GM21390 (cell line): ENCODE measurements at regions not wholly inside any gene's neighbourhood (a gene's known extent, or its start where the extent isn't known, plus 50 kb on each side); places are given as distances from the start of the nearest gene placed in this dataset.
"Not testable (repeated sequence)": the region's sequence is repeated elsewhere in the genome, so short reads cannot be mapped to it uniquely, and the experiment has no call there.

Experiments
- ATAC-seq: cut with Tn5 transposase; IDR thresholded peaks from one replicate; pipeline ENCODE4 v1.9.1; 2021; ENCODE audit not compliant: unreplicated experiment

- ATAC-seq = no peak
Measured at GRCh38 chr4:27628609-27629008, 768.0 kb downstream of the STIM2 start.

- no peak for ATAC-seq
Measured at GRCh38 chr4:27629532-27630225, 769.0 kb downstream of the STIM2 start.

DNA sequence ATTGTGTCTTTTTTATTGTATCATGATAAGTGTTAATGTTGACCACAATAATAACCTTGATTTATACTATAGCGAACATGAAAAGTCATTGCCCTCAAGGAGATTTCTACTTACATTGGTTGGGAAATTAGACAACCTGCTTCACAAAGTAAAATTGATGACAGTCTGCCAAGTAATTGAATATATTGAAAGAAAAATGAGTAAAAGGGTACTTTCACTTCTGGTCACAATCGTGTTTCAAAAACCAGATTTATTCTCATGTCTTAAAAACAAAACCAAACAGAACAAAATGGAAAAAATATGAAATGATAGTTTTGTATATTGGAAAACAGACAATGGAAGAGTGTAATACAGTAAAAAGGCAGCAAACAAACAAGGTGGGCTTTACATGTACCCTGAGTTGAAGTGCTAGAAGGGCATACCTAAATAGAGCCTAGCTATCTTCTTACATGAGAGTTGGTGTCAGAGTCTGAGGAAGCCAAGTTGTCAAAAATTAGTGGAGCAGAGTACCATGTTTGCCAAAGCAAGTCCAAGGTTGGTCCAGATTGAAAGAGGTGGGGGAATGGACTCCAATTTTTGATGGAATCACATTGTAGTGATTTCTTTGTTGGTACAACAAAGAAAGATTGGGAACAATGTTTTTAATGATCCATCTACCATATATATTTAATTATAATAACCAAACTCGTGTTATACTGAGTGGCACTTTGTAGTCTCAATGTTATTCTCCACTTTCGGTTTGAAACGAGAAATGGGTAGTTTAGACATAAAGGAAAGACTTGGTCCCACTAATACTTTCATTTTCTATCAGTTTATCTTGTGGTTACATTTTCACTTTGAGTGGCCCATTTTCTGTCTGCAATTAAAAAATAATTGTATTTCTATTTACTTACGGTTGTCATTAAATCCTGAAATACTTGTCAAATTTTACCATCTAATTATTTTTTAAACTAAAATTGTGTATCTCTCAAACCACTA is 775.6 kb downstream of the STIM2 start:
- ATAC-seq = peak; percentile 92

DNA sequence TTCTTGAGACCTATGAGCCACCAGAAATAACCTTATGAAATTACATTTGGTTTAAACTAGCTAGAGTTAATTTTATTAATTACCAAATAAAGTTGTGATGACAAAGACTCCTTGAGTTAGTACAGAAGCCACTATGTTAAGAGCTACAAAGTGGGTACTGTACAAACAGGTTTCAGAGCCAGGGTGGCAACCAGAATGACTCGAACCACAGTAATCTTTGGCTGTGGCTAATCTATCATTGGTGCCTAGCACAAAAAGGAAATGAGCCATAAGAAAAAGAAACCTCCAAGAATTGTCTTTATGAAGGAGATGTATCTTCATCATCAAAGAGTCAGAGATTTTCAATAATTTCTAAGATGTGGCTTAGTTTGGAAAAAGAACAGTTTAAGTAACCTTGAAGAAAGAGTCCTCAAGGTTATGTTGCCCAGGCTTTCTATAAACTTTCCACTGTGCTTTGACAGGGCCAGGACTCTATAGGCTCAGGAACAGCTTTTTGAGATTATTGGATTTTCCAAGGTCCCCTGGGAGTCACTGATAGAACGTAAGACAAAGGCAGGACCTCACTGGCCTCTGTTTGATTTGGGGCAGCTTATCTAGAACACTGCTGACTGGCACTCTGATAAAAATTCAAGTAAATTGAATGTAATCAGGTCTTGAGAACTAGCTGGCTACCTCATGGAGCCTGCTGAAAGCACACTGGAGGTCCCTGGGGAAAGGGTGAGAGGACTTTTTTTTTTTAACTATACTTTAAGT is 777.7 kb downstream of the STIM2 start:
- ATAC-seq = no peak

DNA sequence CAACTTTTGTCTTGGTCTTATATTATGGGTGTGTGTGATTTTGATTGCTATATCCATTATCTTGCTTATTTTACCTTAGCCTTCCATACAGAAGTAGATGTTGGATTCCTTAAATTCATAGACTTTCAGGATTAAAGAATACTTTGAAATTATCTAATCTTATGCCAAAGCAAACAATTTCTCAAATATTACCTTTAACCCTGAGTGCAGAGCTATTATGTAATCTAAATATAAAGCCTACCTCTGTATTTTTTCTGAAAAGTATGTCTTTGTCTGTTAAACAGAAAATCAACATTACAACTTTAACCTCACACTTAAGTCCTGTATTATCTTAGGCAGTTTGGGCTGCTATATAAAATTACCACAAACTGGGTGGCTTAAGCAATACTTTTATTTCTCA is 782.5 kb downstream of the STIM2 start:
- no peak for ATAC-seq

- no peak for ATAC-seq
Measured at GRCh38 chr4:27648416-27648815, 787.8 kb downstream of the STIM2 start.

DNA sequence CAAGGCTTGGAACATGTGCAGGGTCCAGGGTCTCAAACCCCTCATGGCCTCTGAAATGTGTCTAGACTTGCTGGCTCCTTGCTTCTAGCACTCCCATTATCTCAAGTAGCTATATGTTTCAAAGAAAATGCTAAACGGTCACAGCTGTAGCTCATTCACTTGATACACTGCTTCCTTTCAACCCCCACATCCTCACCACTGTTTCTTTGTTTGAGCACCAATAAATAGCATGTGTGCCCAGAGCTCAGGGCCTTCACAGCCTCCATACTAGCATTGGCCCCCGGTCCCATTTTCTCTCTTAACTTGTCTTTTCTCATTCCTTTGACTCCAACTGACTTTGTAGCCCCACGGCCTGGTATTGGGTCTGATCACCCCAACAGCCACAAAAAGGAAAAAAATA is 801.8 kb downstream of the STIM2 start:
- no peak for ATAC-seq

GRCh38 chr4:27666943-27667342 is 806.3 kb downstream of the STIM2 start:
- no peak for ATAC-seq

DNA sequence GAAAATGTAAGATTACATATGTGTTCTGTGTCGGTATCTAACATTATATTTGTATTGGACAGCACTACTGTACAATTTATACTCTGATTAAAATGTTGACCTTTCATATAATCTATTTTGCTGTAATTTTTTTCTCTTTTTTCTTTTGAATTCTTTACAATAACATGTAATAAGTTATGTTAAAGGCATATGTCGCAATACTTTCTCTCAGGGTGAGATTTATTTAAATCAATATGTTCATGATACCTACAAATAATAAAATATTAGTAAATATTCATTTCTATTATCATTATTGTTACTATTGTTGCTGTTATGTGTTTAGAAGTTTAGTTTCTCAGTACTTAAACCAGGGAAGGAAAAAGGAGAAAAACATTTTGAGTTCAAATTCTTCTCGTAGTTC is 807.4 kb downstream of the STIM2 start:
- ATAC-seq = no peak

DNA sequence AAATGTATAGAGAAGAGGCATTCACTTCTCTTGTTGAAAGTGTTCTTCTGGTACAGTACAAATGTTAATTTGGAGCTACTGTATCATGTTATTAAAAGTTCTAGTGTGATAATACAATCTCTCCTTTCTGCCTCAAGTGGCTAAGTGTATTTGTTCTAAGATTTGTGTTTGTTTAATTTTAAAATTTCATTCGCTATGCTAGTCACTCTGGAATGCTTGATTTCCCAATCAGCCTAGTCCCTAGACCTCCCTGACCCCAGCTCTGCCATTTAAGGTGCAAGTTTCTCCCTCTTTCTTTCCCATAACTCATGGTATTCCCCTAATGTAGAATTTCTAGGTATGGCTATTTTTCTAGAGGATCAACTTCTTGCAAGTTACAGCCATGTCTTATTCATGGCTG is 817.4 kb downstream of the STIM2 start:
- no peak for ATAC-seq

- peak; percentile 99 for ATAC-seq
Measured at GRCh38 chr4:27684610-27685011, 824.0 kb downstream of the STIM2 start.

DNA sequence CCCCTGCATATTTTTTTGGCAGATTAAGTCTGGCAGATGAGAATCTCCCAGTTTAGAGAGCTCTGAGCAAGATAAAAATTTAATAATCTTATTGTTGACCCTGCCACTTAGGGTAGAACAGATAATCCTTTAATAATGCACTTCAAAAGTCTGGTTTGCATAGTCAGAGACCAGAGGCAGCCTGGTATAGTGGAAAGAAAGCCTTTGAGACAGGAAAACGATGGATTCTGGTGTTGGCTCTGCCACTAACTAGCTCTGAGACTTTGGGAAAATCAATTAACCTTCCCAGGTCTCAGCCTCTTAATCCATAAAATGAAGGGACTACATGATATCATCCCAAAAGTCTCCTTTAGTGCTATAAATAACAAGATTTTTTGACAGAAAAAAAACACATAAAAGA is 824.5 kb downstream of the STIM2 start:
- no peak for ATAC-seq

GRCh38 chr4:27685947-27686346 is 825.3 kb downstream of the STIM2 start:
- no peak for ATAC-seq

- ATAC-seq = peak; percentile 96
Measured at GRCh38 chr4:27692158-27692557, 831.5 kb downstream of the STIM2 start.

DNA sequence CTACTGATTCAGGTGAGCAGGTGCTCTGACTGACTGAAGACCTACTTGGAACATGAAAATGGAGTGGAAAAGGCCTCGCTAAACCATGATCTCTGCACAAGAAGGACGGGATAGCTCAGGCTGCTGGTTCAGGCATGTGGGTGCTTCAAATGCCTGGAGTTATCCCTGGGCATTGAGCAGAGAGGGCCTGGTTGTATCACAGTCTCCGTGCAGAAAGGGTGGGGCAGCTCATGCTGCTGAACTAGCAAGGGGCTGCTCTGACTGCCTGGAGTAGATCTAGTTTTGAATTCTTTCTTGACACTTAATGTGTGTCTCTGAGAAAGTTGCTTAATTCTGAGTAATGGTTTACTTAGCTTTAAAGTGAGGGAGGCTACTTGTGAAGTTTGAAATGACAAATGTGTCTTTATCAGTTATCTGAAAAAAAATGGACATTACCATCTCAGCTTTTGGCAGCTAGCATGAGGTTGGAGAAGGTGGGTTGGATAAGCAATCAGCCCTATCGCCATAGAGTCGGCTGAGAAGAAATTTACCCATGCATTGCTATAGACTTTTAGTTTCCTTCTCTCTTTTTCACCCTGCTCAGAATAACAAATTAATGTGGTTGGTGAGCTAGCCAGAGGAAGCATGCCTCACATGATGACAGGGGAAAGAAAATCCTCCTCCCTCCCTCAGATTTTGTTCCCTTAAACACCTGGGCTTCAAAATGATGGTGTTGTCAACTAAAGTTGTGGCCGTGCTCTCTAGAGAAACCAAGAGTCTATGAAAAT is 832.4 kb downstream of the STIM2 start:
- ATAC-seq = no peak

- ATAC-seq = not testable (repeated sequence)
Measured at GRCh38 chr4:27696257-27696656, 835.6 kb downstream of the STIM2 start.

- ATAC-seq = no peak
Measured at GRCh38 chr4:27701606-27702005, 841.0 kb downstream of the STIM2 start.

DNA sequence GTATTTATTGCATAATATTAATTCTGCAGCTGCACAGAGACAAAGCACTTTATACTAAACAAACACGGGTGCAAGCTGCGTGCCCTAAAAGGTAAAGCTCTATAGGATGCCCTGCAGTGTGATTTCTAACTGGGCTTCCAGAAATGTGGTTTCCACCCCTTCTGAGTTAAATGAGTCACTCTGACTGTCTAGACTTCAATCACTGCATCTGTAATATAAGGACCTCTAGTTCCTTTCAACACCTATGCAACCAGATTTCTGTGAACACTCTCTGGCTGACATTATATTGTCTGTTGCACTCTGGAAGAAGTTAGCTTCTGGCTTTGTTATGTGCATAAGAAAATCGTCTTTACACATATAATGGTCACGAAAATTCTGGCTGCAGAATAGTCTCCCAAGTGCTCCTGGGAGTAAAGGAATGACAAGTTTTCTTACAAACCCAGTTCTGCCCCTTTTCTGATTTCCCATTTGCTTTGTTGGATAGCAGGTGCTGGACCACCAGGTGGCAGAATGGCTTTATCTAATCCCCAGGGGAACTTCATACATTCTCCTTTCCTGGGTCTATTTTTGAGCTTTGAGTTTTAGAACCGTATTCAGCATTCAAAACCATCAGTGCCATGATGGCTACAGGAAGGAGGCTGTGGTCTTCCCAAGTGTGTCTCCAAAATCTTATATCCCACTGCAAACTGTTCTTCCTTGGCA is 842.2 kb downstream of the STIM2 start:
- ATAC-seq = no peak

- no peak for ATAC-seq
Measured at GRCh38 chr4:27703771-27704170, 843.1 kb downstream of the STIM2 start.

GRCh38 chr4:27711041-27711440 is 850.4 kb downstream of the STIM2 start:
- ATAC-seq = no peak
